PFSK-1 (cell line): ENCODE measurements at regions not wholly inside any gene's neighbourhood (a gene's known extent, or its start where the extent isn't known, plus 50 kb on each side); places are given as distances from the start of the nearest gene placed in this dataset.

Experiments
- FOXP2 ChIP-seq: optimal IDR thresholded peaks from 2 replicates; pipeline ENCODE3; 2011; ENCODE audit warnings: borderline replicate concordance, control low read depth, inconsistent platforms; ENCODE audit not compliant: insufficient read depth; ENCODE audit errors: extremely low read length, extremely low read depth
- POLR2AphosphoS5 ChIP-seq: IDR thresholded peaks from 2 replicates; pipeline ENCODE4 v1.6.1; 2012; ENCODE audit warnings: low read depth, mild to moderate bottlenecking, control low read depth, low read length, moderate library complexity
- SIN3A ChIP-seq: IDR thresholded peaks from 2 replicates; pipeline ENCODE4 v1.6.1; 2012; ENCODE audit warnings: mild to moderate bottlenecking, low read length, moderate library complexity, borderline replicate concordance; ENCODE audit not compliant: insufficient read depth
- TAF1 ChIP-seq: IDR thresholded peaks from 2 replicates; pipeline ENCODE4 v1.6.1; 2012; ENCODE audit warnings: low read length, control low read depth, borderline replicate concordance; ENCODE audit not compliant: insufficient read depth
- TF ChIP-seq, protein P1 (sequence below), 2 experiments: IDR thresholded peaks; 2 replicates each; pipeline versions ENCODE4 v1.6.1 to v1.8.0; 2011 to 2012; ENCODE audit warnings: low read depth in 2 of 2, low read length in 2 of 2, control low read depth in 1 of 2, inconsistent platforms in 1 of 2, mild to moderate bottlenecking in 1 of 2, moderate library complexity in 1 of 2; ENCODE audit not compliant: insufficient read depth in 1 of 2

DNA sequence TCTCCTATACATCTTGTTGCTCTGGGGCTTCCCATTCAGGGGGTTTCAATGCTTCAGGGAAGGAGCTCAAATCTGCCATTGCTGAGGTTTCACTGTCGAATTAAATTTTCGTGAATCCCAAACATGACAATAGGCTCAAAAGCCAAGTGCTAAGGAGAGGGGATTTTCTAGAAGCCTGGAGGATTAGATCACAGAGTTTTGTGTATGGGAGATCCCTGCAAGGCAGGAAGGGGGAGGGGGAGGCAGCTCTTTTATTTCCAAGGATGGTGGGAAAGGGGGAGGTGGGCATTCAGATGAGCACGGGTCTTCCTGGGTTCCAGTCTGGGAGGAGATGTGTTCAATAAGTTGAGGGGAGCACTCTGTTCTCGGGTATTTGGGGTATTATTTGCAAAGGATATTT is 69.9 kb upstream of the DLG1 start:
- TF ChIP-seq POLR2AphosphoS5 (no peak), FOXP2 (no peak), TAF1 (no peak), SIN3A (no peak)
- TF ChIP-seq, protein P1, sequence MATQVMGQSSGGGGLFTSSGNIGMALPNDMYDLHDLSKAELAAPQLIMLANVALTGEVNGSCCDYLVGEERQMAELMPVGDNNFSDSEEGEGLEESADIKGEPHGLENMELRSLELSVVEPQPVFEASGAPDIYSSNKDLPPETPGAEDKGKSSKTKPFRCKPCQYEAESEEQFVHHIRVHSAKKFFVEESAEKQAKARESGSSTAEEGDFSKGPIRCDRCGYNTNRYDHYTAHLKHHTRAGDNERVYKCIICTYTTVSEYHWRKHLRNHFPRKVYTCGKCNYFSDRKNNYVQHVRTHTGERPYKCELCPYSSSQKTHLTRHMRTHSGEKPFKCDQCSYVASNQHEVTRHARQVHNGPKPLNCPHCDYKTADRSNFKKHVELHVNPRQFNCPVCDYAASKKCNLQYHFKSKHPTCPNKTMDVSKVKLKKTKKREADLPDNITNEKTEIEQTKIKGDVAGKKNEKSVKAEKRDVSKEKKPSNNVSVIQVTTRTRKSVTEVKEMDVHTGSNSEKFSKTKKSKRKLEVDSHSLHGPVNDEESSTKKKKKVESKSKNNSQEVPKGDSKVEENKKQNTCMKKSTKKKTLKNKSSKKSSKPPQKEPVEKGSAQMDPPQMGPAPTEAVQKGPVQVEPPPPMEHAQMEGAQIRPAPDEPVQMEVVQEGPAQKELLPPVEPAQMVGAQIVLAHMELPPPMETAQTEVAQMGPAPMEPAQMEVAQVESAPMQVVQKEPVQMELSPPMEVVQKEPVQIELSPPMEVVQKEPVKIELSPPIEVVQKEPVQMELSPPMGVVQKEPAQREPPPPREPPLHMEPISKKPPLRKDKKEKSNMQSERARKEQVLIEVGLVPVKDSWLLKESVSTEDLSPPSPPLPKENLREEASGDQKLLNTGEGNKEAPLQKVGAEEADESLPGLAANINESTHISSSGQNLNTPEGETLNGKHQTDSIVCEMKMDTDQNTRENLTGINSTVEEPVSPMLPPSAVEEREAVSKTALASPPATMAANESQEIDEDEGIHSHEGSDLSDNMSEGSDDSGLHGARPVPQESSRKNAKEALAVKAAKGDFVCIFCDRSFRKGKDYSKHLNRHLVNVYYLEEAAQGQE (IDR thresholded peaks at IDR 0.05; ENCODE audit: insufficient read depth in 1 of 2, low read depth in 2 of 2, low read length in 2 of 2), result no peak

DNA sequence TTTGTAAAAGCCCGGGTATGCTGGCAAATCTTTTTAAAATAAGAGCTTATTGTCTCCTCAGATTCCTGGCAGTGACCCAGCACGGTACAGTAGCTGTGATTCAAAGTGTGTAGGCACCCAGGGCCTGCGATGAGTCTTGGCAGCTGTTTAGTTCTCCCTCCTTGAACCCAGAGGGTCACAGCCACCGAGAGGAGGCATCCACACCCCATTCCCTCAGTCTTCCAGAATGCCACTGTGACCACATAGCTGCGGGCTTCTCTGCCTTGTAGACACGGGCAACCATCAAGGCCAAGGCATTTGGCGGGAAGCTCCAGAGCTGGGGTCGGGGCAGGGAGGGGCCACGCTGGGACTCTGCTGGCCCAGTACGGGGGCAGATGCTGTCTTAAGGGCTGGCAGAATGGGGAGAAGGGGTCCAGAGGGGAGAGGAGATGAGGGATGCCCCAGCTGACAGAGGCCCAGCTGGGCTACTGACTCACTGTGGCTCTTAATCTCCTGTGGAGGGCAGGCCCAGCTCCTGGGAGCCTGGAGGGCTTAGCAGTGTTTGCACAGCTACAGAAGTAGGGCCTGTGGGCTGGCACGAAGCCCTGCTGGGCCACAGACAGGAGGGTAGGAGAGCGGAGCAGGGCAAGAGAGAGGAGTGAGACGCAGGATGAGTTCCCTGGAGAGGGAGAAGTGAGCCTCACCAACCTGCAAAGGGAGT is 68.8 kb upstream of the DLG1 start:
- TF ChIP-seq FOXP2 (no peak), SIN3A (no peak), TAF1 (no peak), POLR2AphosphoS5 (no peak)
- TF ChIP-seq, protein P1 (IDR thresholded peaks at IDR 0.05; ENCODE audit: insufficient read depth in 1 of 2, low read depth in 2 of 2, low read length in 2 of 2), result no peak

DNA sequence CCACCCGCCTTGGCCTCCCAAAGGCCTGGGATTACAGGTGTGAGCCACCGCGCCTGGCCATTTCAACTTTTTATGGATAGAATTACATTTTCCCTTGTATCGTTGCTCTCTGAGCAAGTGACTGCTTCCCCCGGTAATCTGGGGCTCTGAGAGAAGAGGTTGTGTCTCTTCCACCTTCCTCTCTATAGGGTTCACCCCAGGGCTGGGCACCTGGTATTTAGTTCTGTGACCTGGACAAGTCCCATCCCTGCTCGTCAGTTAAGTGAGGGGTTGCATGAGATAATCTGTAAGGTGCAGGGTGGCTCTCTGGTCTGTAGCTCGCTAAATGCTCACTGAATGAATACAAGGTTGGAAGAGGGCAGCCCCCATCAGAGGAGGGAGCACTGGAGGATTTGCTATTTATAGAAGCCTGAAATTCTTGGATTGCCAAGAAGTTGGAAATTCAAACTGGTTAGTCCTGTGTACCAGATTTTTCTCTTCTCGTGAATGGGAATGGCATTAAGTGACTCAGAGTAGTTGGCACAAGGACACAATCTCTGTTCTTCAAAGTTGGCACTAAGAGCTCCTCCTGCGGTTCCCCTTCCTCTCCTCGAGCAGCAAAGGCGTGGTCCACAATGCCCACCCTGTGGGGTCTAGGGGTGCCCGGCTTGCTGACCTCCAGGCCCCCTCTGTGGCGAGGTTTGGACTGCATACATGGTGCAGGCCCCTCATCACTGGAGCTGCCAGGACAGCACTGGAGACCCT is 68.1 kb upstream of the DLG1 start:
- TF ChIP-seq, protein P1 (IDR thresholded peaks at IDR 0.05; ENCODE audit: insufficient read depth in 1 of 2, low read depth in 2 of 2, low read length in 2 of 2), result no peak
- no peak for TF ChIP-seq POLR2AphosphoS5
- no peak for TF ChIP-seq FOXP2
- TF ChIP-seq SIN3A, result no peak
- TF ChIP-seq TAF1, result no peak

DNA sequence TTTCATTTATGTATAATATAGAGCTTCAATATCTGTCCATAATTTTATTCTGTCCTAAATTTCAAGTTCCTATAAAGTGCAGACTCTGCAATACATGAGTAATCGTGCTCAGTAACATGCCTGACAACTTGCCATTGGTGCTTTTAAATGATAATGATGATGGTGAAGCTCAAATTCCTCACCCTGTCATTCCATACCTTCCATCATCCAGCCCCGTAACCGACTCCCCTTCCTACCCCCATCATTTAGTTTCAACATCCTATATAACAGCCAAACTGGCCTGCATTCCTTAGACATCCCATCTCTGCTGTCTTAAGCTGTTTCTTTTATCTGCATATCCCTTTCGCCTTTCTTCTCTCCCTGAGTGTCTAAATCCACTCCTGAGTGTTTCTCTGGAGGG is 67.2 kb upstream of the DLG1 start:
- TF ChIP-seq TAF1, result no peak
- TF ChIP-seq FOXP2, result no peak
- no peak for TF ChIP-seq POLR2AphosphoS5
- TF ChIP-seq SIN3A, result no peak

DNA sequence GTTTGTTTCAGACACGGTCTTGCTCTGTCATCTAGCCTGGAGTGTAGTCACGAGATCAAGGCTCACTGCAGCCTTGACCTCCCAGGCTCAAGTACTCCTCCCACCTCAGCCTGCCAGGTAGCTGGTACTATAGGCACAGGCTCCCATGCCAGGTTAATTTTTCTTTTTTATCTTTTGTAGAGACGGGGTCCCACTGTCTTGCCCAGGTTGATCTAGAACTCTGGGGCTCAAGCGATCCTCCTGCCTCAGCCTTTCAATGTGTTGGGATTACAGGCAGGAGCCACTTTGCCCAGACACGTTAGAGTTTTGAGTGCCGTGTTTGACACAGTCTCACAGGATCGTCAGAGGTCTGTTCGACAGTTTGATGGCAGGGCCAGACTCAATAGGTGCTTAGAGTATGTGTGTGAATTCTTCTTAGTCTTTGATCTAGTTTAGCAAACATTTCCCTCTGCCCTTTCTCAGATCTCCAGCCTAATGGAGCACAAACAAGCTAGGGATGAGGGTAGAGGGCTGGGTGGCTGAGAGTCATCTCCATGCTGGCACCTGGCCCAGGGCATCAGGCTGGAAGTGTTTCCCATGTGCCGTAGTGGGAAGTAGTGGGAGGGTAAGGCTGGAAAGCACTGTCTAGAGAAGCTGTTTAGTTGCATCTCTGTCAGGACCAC is 66.1 kb upstream of the DLG1 start:
- no peak for TF ChIP-seq SIN3A
- TF ChIP-seq FOXP2, result no peak
